ENCODE measurements at regions not wholly inside any gene's neighbourhood (a gene's known extent, or its start where the extent isn't known, plus 50 kb on each side); places are given as distances from the start of the nearest gene placed in this dataset.

DNA sequence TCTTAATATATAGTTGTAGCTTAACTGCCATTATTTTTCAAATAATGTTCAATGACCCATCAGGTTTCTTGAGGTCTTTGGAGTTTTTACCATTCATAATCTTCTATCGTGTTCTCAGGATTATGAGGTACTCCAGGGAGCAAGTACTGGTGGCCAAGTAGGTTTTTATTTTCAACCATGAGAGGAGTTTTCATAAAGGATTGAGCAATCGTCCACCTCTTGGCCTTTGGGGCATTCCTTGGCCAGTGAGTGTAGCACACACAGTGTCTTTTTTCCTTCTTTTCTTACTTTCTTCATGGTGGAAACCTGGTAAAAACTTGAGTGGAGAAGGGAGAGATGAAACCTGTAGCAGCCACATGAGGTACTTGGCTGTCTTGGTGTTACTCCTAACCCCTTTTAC is 567.0 kb upstream of the NR3C2 start:
- no CpG with 5 or more reads among the region's 2 CpGs for WGBS (ENCODE audit: insufficient coverage)
- no peak for ATAC-seq (ENCODE audit: low read depth)
- intact Hi-C loops (cut with micrococcal nuclease) = no loop called here

DNA sequence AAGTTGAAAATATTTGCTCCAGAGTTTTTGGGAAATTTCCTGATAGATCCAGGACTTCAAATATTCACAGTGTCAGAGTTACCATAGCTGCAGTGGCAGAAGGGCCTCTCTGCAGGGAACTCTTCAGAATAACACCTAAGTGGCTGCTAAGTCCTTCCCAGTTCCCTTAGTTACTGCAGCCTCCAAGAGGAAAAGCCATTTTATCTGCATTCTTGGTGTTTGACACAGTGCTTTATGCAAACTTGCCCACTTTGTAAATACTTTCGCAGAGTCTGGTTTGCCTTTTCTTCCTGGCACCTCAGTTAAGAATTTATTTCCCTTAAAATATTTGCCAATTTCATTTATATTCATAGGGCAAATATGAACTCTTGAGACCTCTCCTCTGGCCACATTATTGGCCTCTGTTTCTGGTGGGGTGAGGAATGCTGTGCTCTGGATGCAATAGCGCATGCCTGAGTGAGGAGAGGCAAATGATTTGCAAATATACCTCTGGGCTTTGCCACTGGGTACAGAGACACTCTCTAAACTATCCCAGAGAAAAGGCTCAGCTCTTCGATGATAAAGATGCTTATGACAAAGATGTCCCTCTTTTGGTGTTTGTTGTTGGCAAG is 566.3 kb upstream of the NR3C2 start:
- no peak overlapping the region for H3K4me3 ChIP-seq (ENCODE audit: control extremely low read depth in 1 of 5, extremely low read depth in 1 of 5, insufficient read depth in 1 of 5, low read depth in 2 of 5, low read length in 4 of 5)
- no peak for DNase-seq
- no peak overlapping the region for H2AFZ ChIP-seq (ENCODE audit: insufficient read depth, low read depth, low read length, poor library complexity, severe bottlenecking)
- H3K36me3 ChIP-seq (replicated peaks in 1 of 2; ENCODE audit: control extremely low read depth in 1 of 2, control insufficient read depth in 1 of 2, extremely low read depth in 1 of 2, insufficient read depth in 2 of 2, low read length in 1 of 2) = no peaks in the 10 kb centered on the region
- H3K27ac ChIP-seq (ENCODE audit: low read length in 2 of 2) = no peak overlapping the region
- H3K9ac ChIP-seq (ENCODE audit: low read length) = no peak overlapping the region
- WGBS (ENCODE audit: insufficient coverage) = no CpG with 5 or more reads among the region's 3 CpGs
- no peaks in the 10 kb centered on the region for H4K20me1 ChIP-seq (ENCODE audit: control insufficient read depth, insufficient read depth, low read length, poor library complexity, severe bottlenecking)
- no peak for ATAC-seq (ENCODE audit: low read depth)
- H3K9me3 ChIP-seq (ENCODE audit: control extremely low read depth in 1 of 3, control insufficient read depth in 2 of 3, insufficient read depth in 1 of 3, low read length in 2 of 3) = no peaks in the 10 kb centered on the region
- CTCF ChIA-PET = no interaction called here
- H3K4me2 ChIP-seq (replicated peaks; ENCODE audit: low read depth, low read length, poor library complexity, severe bottlenecking) = no peak overlapping the region
- no peaks in the 10 kb centered on the region for H3K4me1 Mint-ChIP-seq
- POLR2A ChIA-PET = no interaction called here
- no peaks in the 10 kb centered on the region for H3K27me3 ChIP-seq (replicated peaks in 1 of 4; ENCODE audit: control extremely low read depth in 1 of 4, control insufficient read depth in 3 of 4, insufficient read depth in 4 of 4, low read length in 3 of 4)
- TF ChIP-seq EZH2 (IDR thresholded peaks at IDR 0.05; ENCODE audit: borderline replicate concordance, insufficient read depth, low read depth, low read length, poor library complexity, severe bottlenecking) = no peak
- TF ChIP-seq, protein P1, sequence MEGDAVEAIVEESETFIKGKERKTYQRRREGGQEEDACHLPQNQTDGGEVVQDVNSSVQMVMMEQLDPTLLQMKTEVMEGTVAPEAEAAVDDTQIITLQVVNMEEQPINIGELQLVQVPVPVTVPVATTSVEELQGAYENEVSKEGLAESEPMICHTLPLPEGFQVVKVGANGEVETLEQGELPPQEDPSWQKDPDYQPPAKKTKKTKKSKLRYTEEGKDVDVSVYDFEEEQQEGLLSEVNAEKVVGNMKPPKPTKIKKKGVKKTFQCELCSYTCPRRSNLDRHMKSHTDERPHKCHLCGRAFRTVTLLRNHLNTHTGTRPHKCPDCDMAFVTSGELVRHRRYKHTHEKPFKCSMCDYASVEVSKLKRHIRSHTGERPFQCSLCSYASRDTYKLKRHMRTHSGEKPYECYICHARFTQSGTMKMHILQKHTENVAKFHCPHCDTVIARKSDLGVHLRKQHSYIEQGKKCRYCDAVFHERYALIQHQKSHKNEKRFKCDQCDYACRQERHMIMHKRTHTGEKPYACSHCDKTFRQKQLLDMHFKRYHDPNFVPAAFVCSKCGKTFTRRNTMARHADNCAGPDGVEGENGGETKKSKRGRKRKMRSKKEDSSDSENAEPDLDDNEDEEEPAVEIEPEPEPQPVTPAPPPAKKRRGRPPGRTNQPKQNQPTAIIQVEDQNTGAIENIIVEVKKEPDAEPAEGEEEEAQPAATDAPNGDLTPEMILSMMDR (IDR thresholded peaks at IDR 0.05) = no peak
- no peaks in the 10 kb centered on the region for H3K27me3 Mint-ChIP-seq
- no peaks in the 10 kb centered on the region for H3K79me2 ChIP-seq (ENCODE audit: control insufficient read depth, insufficient read depth, low read length)
- H3K4me1 ChIP-seq (ENCODE audit: control insufficient read depth in 2 of 2, insufficient read depth in 2 of 2, low read length in 2 of 2) = no peaks in the 10 kb centered on the region
- no peak overlapping the region for H3K4me3 Mint-ChIP-seq
- intact Hi-C loops (cut with micrococcal nuclease) = no loop called here
- no peak overlapping the region for H3K27ac Mint-ChIP-seq
- H3K9me3 Mint-ChIP-seq (ENCODE audit: insufficient read depth) = no peaks in the 10 kb centered on the region

More for the DNA sequence above, 567.0 kb upstream of the NR3C2 start:
- no peak overlapping the region for H3K27ac Mint-ChIP-seq
- ChIA-PET POLR2A (no interaction called here), CTCF (no interaction called here)
- no peak overlapping the region for H3K4me3 Mint-ChIP-seq
- no peaks in the 10 kb centered on the region for H3K4me1 Mint-ChIP-seq
- Histone ChIP-seq H3K4me3 (ENCODE audit: control extremely low read depth in 1 of 5, extremely low read depth in 1 of 5, insufficient read depth in 1 of 5, low read depth in 2 of 5, low read length in 4 of 5) (no peak overlapping the region), H3K36me3 (replicated peaks in 1 of 2; ENCODE audit: control extremely low read depth in 1 of 2, control insufficient read depth in 1 of 2, extremely low read depth in 1 of 2, insufficient read depth in 2 of 2, low read length in 1 of 2) (no peaks in the 10 kb centered on the region), H4K20me1 (ENCODE audit: control insufficient read depth, insufficient read depth, low read length, poor library complexity, severe bottlenecking) (no peaks in the 10 kb centered on the region), H3K27ac (ENCODE audit: low read length in 2 of 2) (no peak overlapping the region), H3K4me2 (replicated peaks; ENCODE audit: low read depth, low read length, poor library complexity, severe bottlenecking) (no peak overlapping the region), H3K79me2 (ENCODE audit: control insufficient read depth, insufficient read depth, low read length) (no peaks in the 10 kb centered on the region), H3K27me3 (replicated peaks in 1 of 4; ENCODE audit: control extremely low read depth in 1 of 4, control insufficient read depth in 3 of 4, insufficient read depth in 4 of 4, low read length in 3 of 4) (no peaks in the 10 kb centered on the region), H3K4me1 (ENCODE audit: control insufficient read depth in 2 of 2, insufficient read depth in 2 of 2, low read length in 2 of 2) (no peaks in the 10 kb centered on the region), H2AFZ (ENCODE audit: insufficient read depth, low read depth, low read length, poor library complexity, severe bottlenecking) (no peak overlapping the region), H3K9me3 (ENCODE audit: control extremely low read depth in 1 of 3, control insufficient read depth in 2 of 3, insufficient read depth in 1 of 3, low read length in 2 of 3) (no peaks in the 10 kb centered on the region), H3K9ac (ENCODE audit: low read length) (no peak overlapping the region)
- H3K9me3 Mint-ChIP-seq (ENCODE audit: insufficient read depth) = no peaks in the 10 kb centered on the region
- no peaks in the 10 kb centered on the region for H3K27me3 Mint-ChIP-seq
- no peak for DNase-seq
- TF ChIP-seq, protein P1 (IDR thresholded peaks at IDR 0.05) = no peak
- TF ChIP-seq EZH2 (IDR thresholded peaks at IDR 0.05; ENCODE audit: borderline replicate concordance, insufficient read depth, low read depth, low read length, poor library complexity, severe bottlenecking) = no peak

All from B cell (primary cell).